DMS153 (cell line): ENCODE measurements at regions not wholly inside any gene's neighbourhood (a gene's known extent, or its start where the extent isn't known, plus 50 kb on each side); places are given as distances from the start of the nearest gene placed in this dataset.
"Not testable (repeated sequence)": the region's sequence is repeated elsewhere in the genome, so short reads cannot be mapped to it uniquely, and the experiment has no call there.

Experiments used
- DNase-seq: peaks from one replicate; lab custom pipeline; 2025; lab: John Stamatoyannopoulos, UW

GRCh38 chr3:107142171-107142570 lies 235.1 kb upstream of the CCDC54 start:
- no peak for DNase-seq

- no peak for DNase-seq
These were observed 234.3 kb upstream of the CCDC54 start for GRCh38 chr3:107142786-107143575.

GRCh38 chr3:107150675-107151074 lies 226.6 kb upstream of the CCDC54 start:
- no peak for DNase-seq

- DNase-seq: no peak
These were observed 223.3 kb upstream of the CCDC54 start for GRCh38 chr3:107153981-107154380.

- DNase-seq: no peak
These were observed 204.8 kb upstream of the CCDC54 start for GRCh38 chr3:107172411-107172810.

- no peak for DNase-seq
These were observed 192.9 kb upstream of the CCDC54 start for GRCh38 chr3:107184375-107184774.

GRCh38 chr3:107188262-107188661 lies 189.0 kb upstream of the CCDC54 start:
- DNase-seq: no peak

GRCh38 chr3:107189158-107189791 lies 188.0 kb upstream of the CCDC54 start:
- DNase-seq: no peak

- no peak for DNase-seq
These were observed 184.1 kb upstream of the CCDC54 start for GRCh38 chr3:107193116-107193515.

GRCh38 chr3:107198581-107199181 lies 178.6 kb upstream of the CCDC54 start:
- DNase-seq: no peak

GRCh38 chr3:107201146-107201545 lies 176.1 kb upstream of the CCDC54 start:
- DNase-seq: no peak

GRCh38 chr3:107202885-107203284 lies 174.4 kb upstream of the CCDC54 start:
- DNase-seq: not testable (repeated sequence)

- no peak for DNase-seq
These were observed 173.1 kb upstream of the CCDC54 start for GRCh38 chr3:107204121-107204520.

GRCh38 chr3:107205358-107205757 lies 171.9 kb upstream of the CCDC54 start:
- no peak for DNase-seq

- DNase-seq: no peak
These were observed 171.1 kb upstream of the CCDC54 start for GRCh38 chr3:107206141-107206540.

- no peak for DNase-seq
These were observed 170.3 kb upstream of the CCDC54 start for GRCh38 chr3:107206945-107207344.

GRCh38 chr3:107208100-107208499 lies 169.1 kb upstream of the CCDC54 start:
- DNase-seq: peak; percentile 67

GRCh38 chr3:107208796-107209195 lies 168.4 kb upstream of the CCDC54 start:
- DNase-seq: no peak

- no peak for DNase-seq
These were observed 167.8 kb upstream of the CCDC54 start for GRCh38 chr3:107209302-107209990.

- DNase-seq: no peak
These were observed 165.6 kb upstream of the CCDC54 start for GRCh38 chr3:107211608-107212007.

GRCh38 chr3:107212618-107213017 lies 164.6 kb upstream of the CCDC54 start:
- no peak for DNase-seq

- no peak for DNase-seq
These were observed 164.1 kb upstream of the CCDC54 start for GRCh38 chr3:107213044-107213669.
